ENCODE measurements at regions not wholly inside any gene's neighbourhood (a gene's known extent, or its start where the extent isn't known, plus 50 kb on each side); places are given as distances from the start of the nearest gene placed in this dataset.

GRCh38 chr1:4061521-4062031 lies 161.5 kb upstream of the C1orf174 start:
- intact Hi-C loops (cut with micrococcal nuclease; ENCODE audit: unreplicated experiment): no loop called here
- H3K36me3 Mint-ChIP-seq (ENCODE audit: insufficient read depth, unreplicated experiment): no peaks in the 10 kb centered on the region
- H3K27ac Mint-ChIP-seq (ENCODE audit: unreplicated experiment): no peak overlapping the region
- H3K4me3 Mint-ChIP-seq (ENCODE audit: low read depth, unreplicated experiment): no peak overlapping the region
- no peak for DNase-seq
- H3K4me1 Mint-ChIP-seq (ENCODE audit: low read depth, unreplicated experiment): no peaks in the 10 kb centered on the region
- no peak for TF ChIP-seq CTCF (IDR thresholded peaks at IDR 0.05; ENCODE audit: unreplicated experiment)
- no TSS peak for BruUV-seq (replicated peaks)
- no peaks in the 10 kb centered on the region for H3K27me3 Mint-ChIP-seq (ENCODE audit: unreplicated experiment)
- no peaks in the 10 kb centered on the region for H3K9me3 Mint-ChIP-seq (ENCODE audit: low read depth, unreplicated experiment)
- CTCF ChIA-PET: no interaction called here

- TF ChIP-seq CTCF (IDR thresholded peaks at IDR 0.05; ENCODE audit: unreplicated experiment): no peak
- Mint-ChIP-seq H3K27me3 (ENCODE audit: unreplicated experiment) (no peaks in the 10 kb centered on the region), H3K27ac (ENCODE audit: unreplicated experiment) (no peak overlapping the region), H3K36me3 (ENCODE audit: insufficient read depth, unreplicated experiment) (no peaks in the 10 kb centered on the region), H3K4me1 (ENCODE audit: low read depth, unreplicated experiment) (no peaks in the 10 kb centered on the region), H3K4me3 (ENCODE audit: low read depth, unreplicated experiment) (no peak overlapping the region), H3K9me3 (ENCODE audit: low read depth, unreplicated experiment) (no peaks in the 10 kb centered on the region)
- no peak for DNase-seq
- CTCF ChIA-PET: no interaction called here
- intact Hi-C loops (cut with micrococcal nuclease; ENCODE audit: unreplicated experiment): no loop called here
- no TSS peak for BruUV-seq (replicated peaks)
Measured at GRCh38 chr1:4062041-4062440, 162.0 kb upstream of the C1orf174 start.

- no peaks in the 10 kb centered on the region for H3K36me3 Mint-ChIP-seq (ENCODE audit: insufficient read depth, unreplicated experiment)
- CTCF ChIA-PET: no interaction called here
- H3K4me3 Mint-ChIP-seq (ENCODE audit: low read depth, unreplicated experiment): no peak overlapping the region
- no peak overlapping the region for H3K27ac Mint-ChIP-seq (ENCODE audit: unreplicated experiment)
- no peaks in the 10 kb centered on the region for H3K4me1 Mint-ChIP-seq (ENCODE audit: low read depth, unreplicated experiment)
- intact Hi-C loops (cut with micrococcal nuclease; ENCODE audit: unreplicated experiment): no loop called here
- DNase-seq: no peak
- H3K9me3 Mint-ChIP-seq (ENCODE audit: low read depth, unreplicated experiment): no peaks in the 10 kb centered on the region
- no peak for TF ChIP-seq CTCF (IDR thresholded peaks at IDR 0.05; ENCODE audit: unreplicated experiment)
- no TSS peak for BruUV-seq (replicated peaks)
- no peaks in the 10 kb centered on the region for H3K27me3 Mint-ChIP-seq (ENCODE audit: unreplicated experiment)
Measured at GRCh38 chr1:4062560-4062959, 162.5 kb upstream of the C1orf174 start.

- TF ChIP-seq CTCF (IDR thresholded peaks at IDR 0.05; ENCODE audit: unreplicated experiment): no peak
- intact Hi-C loops (cut with micrococcal nuclease; ENCODE audit: unreplicated experiment): no loop called here
- BruUV-seq (replicated peaks): no TSS peak
- no peaks in the 10 kb centered on the region for H3K27me3 Mint-ChIP-seq (ENCODE audit: unreplicated experiment)
- no peaks in the 10 kb centered on the region for H3K9me3 Mint-ChIP-seq (ENCODE audit: low read depth, unreplicated experiment)
- CTCF ChIA-PET: no interaction called here
- H3K27ac Mint-ChIP-seq (ENCODE audit: unreplicated experiment): no peak overlapping the region
- H3K36me3 Mint-ChIP-seq (ENCODE audit: insufficient read depth, unreplicated experiment): no peaks in the 10 kb centered on the region
- H3K4me1 Mint-ChIP-seq (ENCODE audit: low read depth, unreplicated experiment): no peaks in the 10 kb centered on the region
- no peak overlapping the region for H3K4me3 Mint-ChIP-seq (ENCODE audit: low read depth, unreplicated experiment)
- no peak for DNase-seq
Measured at GRCh38 chr1:4062992-4063391, 162.9 kb upstream of the C1orf174 start.
